Thoracic aorta (tissue), 2 donors: ENCODE measurements at regions not wholly inside any gene's neighbourhood (a gene's known extent, or its start where the extent isn't known, plus 50 kb on each side); places are given as distances from the start of the nearest gene placed in this dataset.

ENCODE experiments used
- ATAC-seq: fragments of 150-250 bp; one replicate; pipeline ENCODE4 v1.8.0; 2017; ENCODE audit warnings: low read depth; ENCODE audit not compliant: insufficient number of reproducible peaks, low FRiP score
- DNase-seq: peaks from one replicate; pipeline ENCODE4 v3.0.0-alpha.2; 2020; ENCODE audit warnings: low spot score
- H3K27ac ChIP-seq, 2 donors: fragments of 200-600 bp; sonication (generic); 1 replicate in 1 of 2; 2 replicates in 1 of 2; pipeline ENCODE4 v1.5.1; 2016; ENCODE audit warnings: mild to moderate bottlenecking in 2 of 2, moderate library complexity in 2 of 2
- H3K27me3 ChIP-seq: fragments of 200-600 bp; sonication (generic); replicated peaks from 2 replicates; pipeline ENCODE4 v1.6.0; 2016; ENCODE audit warnings: mild to moderate bottlenecking; ENCODE audit not compliant: insufficient read depth
- H3K36me3 ChIP-seq: fragments of 200-600 bp; sonication (generic); one replicate; pipeline ENCODE4 v1.5.1; 2016
- H3K4me1 ChIP-seq, 2 donors: fragments of 200-600 bp; sonication (generic); 1 replicate in 1 of 2; 2 replicates in 1 of 2; pipeline versions ENCODE4 v1.5.1 to v1.6.0; 2016; ENCODE audit warnings: low read depth in 2 of 2, mild to moderate bottlenecking in 1 of 2; ENCODE audit not compliant: control insufficient read depth in 1 of 2
- H3K4me3 ChIP-seq: fragments of 200-600 bp; sonication (generic); 2 replicates; pipeline ENCODE4 v1.5.1; 2016; ENCODE audit warnings: mild to moderate bottlenecking
- H3K9me3 ChIP-seq: fragments of 200-600 bp; sonication (generic); 2 replicates; pipeline ENCODE4 v1.5.1; 2016
- TF ChIP-seq, protein P1 (sequence below): fragments of 200-600 bp; sonication (generic); IDR thresholded peaks from one replicate; pipeline ENCODE4 v1.5.1; 2019; ENCODE audit warnings: antibody characterized with exemption

DNA sequence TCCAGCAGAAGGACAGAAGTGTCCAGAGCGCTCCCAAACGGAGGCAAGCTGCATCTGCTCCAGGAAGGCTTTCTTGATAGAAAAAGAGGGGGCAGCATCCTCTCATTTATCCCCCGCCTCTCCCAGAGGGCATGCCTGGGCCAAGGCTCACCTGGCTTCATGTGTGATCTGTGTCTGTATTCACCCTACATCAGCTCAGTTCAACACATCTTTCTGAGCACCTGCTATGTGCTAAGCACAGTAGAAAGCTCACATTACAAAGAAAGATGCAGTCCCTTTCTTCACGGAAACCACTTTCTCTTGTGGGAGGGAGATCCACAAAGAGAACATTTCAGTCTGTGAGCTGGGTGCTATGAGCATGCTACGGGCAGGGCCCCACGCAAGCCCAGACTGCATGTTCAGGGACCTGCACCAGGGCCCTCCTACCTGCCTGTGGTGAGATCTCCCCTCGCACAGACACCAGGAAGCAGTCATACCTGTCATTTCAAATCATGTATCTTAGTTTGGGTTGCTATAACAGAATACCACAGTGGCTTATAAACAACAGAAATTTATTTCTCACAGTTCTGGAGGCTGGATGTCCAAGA is 90.7 kb downstream of the PDCL3 start:
- Histone ChIP-seq H3K4me1 (no peaks in the 10 kb centered on the region), H3K9me3 (no peaks in the 10 kb centered on the region), H3K27ac (no peak overlapping the region), H3K36me3 (no peaks in the 10 kb centered on the region), H3K4me3 (no peak overlapping the region), H3K27me3 (no peaks in the 10 kb centered on the region)
- no peak for DNase-seq
- no peak for ATAC-seq
- TF ChIP-seq, protein P1, sequence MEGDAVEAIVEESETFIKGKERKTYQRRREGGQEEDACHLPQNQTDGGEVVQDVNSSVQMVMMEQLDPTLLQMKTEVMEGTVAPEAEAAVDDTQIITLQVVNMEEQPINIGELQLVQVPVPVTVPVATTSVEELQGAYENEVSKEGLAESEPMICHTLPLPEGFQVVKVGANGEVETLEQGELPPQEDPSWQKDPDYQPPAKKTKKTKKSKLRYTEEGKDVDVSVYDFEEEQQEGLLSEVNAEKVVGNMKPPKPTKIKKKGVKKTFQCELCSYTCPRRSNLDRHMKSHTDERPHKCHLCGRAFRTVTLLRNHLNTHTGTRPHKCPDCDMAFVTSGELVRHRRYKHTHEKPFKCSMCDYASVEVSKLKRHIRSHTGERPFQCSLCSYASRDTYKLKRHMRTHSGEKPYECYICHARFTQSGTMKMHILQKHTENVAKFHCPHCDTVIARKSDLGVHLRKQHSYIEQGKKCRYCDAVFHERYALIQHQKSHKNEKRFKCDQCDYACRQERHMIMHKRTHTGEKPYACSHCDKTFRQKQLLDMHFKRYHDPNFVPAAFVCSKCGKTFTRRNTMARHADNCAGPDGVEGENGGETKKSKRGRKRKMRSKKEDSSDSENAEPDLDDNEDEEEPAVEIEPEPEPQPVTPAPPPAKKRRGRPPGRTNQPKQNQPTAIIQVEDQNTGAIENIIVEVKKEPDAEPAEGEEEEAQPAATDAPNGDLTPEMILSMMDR: no peak

DNA sequence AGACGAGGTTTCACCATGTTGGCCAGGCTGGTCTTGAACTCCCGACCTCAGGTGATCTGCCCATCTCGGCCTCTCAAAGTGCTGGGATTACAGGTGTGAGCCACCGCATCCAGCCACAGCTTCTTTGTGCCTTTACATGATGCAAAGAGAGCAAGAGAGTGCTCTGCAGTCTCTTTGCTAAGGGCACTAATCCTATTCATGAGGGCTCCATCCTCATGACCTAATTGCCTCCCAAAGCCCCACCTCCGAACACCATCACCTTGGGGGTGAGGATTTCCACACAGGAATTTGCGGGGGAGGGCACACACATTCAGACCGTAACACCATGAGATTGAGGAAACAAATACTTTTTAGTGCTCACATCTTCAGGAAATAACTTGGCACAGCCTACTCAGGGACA is 91.8 kb downstream of the PDCL3 start:
- H3K36me3 ChIP-seq: no peaks in the 10 kb centered on the region
- TF ChIP-seq, protein P1: no peak
- no peak for DNase-seq
- no peak overlapping the region for H3K4me3 ChIP-seq
- no peaks in the 10 kb centered on the region for H3K27me3 ChIP-seq
- H3K27ac ChIP-seq: no peak overlapping the region
- no peak for ATAC-seq
- H3K4me1 ChIP-seq: no peaks in the 10 kb centered on the region
- H3K9me3 ChIP-seq: no peaks in the 10 kb centered on the region

DNA sequence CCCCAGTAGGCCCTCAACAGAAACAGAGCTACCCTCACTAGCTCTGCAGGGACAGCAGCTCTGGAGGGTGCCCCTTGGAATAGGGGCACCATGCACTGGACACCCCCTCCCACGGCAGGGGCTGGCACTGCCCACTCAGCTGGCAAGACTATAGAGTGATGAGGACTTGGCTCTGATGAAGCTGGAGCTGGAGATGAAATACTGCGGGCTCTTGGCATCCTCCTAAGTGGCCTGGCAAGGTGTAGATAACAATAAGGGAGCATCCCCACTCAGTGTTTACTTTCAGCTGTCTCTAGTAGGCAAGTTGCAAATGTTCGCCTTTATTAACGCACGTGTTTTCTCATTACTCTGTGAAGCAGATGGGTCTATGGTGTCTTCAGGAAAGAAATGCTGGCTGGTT is 92.7 kb downstream of the PDCL3 start:
- Histone ChIP-seq H3K27me3 (no peaks in the 10 kb centered on the region), H3K4me1 (no peaks in the 10 kb centered on the region), H3K9me3 (no peaks in the 10 kb centered on the region), H3K4me3 (no peak overlapping the region), H3K27ac (no peak overlapping the region), H3K36me3 (no peaks in the 10 kb centered on the region)
- DNase-seq: no peak
- ATAC-seq: no peak
- TF ChIP-seq, protein P1: no peak

DNA sequence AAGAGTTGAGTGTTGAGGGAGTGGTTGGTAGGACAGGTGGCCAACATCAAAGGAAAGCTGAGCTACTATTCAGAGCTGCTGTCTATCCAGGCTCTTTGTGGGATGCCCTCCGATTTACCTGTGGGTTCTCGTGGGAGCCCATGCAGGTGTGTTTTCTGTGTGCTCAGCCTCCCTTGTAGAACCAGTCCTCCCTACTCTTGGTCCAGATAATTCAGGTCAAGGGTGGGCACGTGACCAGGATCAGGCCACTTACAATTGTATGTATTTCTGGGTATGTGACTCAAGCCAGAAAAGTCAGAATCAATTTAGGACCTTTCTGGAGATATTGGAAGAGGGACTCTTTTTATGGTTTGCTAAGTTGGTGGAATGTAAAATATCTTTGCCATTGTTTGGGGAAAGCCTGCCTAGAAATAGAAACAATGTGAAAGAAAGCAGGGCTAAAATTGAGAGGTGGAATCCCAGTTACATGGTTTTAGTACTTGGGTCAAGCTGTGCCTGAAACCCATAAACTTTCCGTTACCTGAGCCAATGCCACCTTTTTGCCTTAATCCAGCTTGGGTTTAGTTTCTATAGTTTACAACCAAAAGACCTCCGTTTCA is 93.2 kb downstream of the PDCL3 start:
- ATAC-seq (no peak), DNase-seq (no peak)
- H3K36me3 ChIP-seq: no peaks in the 10 kb centered on the region
- no peaks in the 10 kb centered on the region for H3K9me3 ChIP-seq
- no peak overlapping the region for H3K4me3 ChIP-seq
- H3K27ac ChIP-seq: no peak overlapping the region
- H3K4me1 ChIP-seq: no peaks in the 10 kb centered on the region
- TF ChIP-seq, protein P1: no peak
- no peaks in the 10 kb centered on the region for H3K27me3 ChIP-seq

DNA sequence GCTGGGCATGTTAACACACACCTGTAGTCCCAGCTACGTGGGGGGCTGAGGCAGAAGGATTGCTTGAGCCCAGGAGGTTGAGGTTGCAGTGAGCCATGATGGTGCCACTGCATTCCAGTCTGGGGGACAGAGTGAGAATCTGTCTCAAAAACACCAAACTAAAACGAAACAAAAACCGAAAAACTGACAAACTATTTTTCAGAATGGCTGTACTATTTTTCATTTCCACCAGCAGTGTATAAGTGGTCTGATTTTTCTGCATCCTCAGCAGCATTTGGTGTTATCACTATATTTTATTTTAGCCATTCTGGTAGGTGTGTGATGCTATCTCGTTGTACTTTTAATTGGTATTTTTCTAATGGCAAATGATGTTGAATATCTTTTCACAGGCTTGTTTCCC is 95.2 kb downstream of the PDCL3 start:
- Histone ChIP-seq H3K9me3 (no peaks in the 10 kb centered on the region), H3K27me3 (no peaks in the 10 kb centered on the region), H3K27ac (no peak overlapping the region), H3K4me3 (no peak overlapping the region), H3K36me3 (no peaks in the 10 kb centered on the region), H3K4me1 (no peaks in the 10 kb centered on the region)
- ATAC-seq: no peak
- DNase-seq: no peak
- TF ChIP-seq, protein P1: no peak
